HL-60 (cell line): ENCODE measurements at regions not wholly inside any gene's neighbourhood (a gene's known extent, or its start where the extent isn't known, plus 50 kb on each side); places are given as distances from the start of the nearest gene placed in this dataset.

ENCODE experiments used
- DNase-seq, 2 experiments: peaks; one replicate each; pipeline ENCODE4 v3.0.0-alpha.2; 2010 to 2020; ENCODE audit warnings: low read depth in 1 of 2, low spot score in 1 of 2
- H3K27ac ChIP-seq: fragments of 250-450 bp; sonication (Bioruptor Pico); replicated peaks from 2 replicates; pipeline ENCODE4 v1.5.1; 2020; ENCODE audit warnings: mild to moderate bottlenecking, moderate library complexity
- H3K27me3 ChIP-seq: fragments of 250-450 bp; sonication (Bioruptor Pico); 2 replicates; pipeline ENCODE4 v1.5.1; 2021; ENCODE audit warnings: mild to moderate bottlenecking, moderate library complexity; ENCODE audit not compliant: insufficient read depth, poor library complexity, severe bottlenecking
- H3K4me3 ChIP-seq: replicated peaks from 2 replicates; pipeline ENCODE4 v1.5.1; 2011; ENCODE audit warnings: mild to moderate bottlenecking, control low read depth, low read length; ENCODE audit not compliant: insufficient read depth
- CTCF ChIP-seq: IDR thresholded peaks from one replicate; pipeline ENCODE4 v1.5.1; 2011; ENCODE audit warnings: low read length, control low read depth, inconsistent platforms; ENCODE audit not compliant: insufficient read depth
- GABPA ChIP-seq: IDR thresholded peaks from 2 replicates; pipeline ENCODE4 v1.6.1; 2012; ENCODE audit warnings: low read depth
- POLR2AphosphoS5 ChIP-seq: IDR thresholded peaks from 2 replicates; pipeline ENCODE4 v1.6.1; 2012; ENCODE audit warnings: low read depth
- REST ChIP-seq: IDR thresholded peaks from 2 replicates; pipeline ENCODE4 v1.6.1; 2012; ENCODE audit warnings: low read depth; ENCODE audit not compliant: insufficient replicate concordance
- SPI1 ChIP-seq: IDR thresholded peaks from 2 replicates; pipeline ENCODE4 v1.6.1; 2012; ENCODE audit warnings: low read depth, mild to moderate bottlenecking, borderline replicate concordance

GRCh38 chr1:178644308-178645120 lies 80.5 kb upstream of the RALGPS2 start:
- no peak for DNase-seq
- H3K27ac ChIP-seq, result no peak overlapping the region
- no peaks in the 10 kb centered on the region for H3K27me3 ChIP-seq
- H3K4me3 ChIP-seq, result no peak overlapping the region
- no peak for TF ChIP-seq GABPA
- no peak for TF ChIP-seq REST
- no peak for TF ChIP-seq CTCF
- TF ChIP-seq SPI1, result no peak

DNA sequence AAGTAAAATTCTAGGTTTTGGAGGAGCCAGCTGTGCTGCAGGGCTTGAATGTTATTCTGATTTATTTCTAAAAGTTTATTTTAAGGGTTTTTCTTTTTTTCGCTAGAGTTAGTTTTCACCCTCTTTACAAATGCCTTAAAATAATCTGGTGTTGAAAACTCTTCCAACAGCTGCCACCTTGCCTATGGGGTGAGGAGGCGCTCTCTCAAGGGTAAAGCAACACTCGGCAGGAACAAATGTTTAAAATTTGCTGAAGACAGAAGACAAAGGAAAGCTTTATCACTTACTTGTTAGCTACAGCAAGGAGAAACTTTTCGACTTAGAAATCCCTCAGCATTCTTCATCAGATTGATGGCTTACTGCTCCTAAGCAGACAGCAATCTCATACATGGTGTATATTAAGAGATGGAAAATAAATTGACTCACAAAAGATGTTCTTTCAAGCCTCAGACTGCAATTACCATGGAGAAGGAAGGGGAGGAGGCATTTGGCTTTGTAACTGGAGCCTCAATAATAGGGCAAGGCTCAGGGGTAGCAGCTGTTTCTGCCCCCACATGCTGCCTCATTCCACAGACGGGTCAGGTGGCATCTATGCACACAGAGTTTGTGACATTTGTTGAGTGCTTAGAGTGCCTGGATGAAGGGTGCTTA lies 79.8 kb upstream of the RALGPS2 start:
- Histone ChIP-seq H3K27ac (no peak overlapping the region), H3K27me3 (no peaks in the 10 kb centered on the region), H3K4me3 (no peak overlapping the region)
- no peak for DNase-seq
- TF ChIP-seq GABPA (no peak), REST (no peak), CTCF (no peak), POLR2AphosphoS5 (no peak), SPI1 (no peak)

DNA sequence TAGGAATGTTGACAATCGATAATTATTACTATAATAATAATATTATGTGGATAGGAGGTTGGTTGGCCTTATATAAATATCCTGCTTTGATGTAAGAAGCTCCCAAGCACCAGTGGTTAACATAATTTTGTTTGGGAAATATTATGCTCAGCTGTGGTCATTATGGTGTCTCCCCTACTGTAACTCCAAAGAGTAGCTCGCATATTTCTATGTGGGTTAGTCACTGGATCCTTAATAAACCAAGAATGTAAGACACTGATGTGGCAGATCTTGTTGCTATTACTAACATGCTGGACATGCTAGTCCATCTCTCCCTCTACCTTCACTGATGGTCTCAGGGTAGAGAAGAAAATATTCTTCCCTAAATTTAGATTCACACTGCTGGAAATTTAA lies 79.2 kb upstream of the RALGPS2 start:
- TF ChIP-seq REST (no peak), SPI1 (no peak), POLR2AphosphoS5 (no peak), CTCF (no peak), GABPA (no peak)
- Histone ChIP-seq H3K27ac (no peak overlapping the region), H3K27me3 (no peaks in the 10 kb centered on the region), H3K4me3 (no peak overlapping the region)
- no peak for DNase-seq
